GM23338 (cell line): ENCODE measurements at regions not wholly inside any gene's neighbourhood (a gene's known extent, or its start where the extent isn't known, plus 50 kb on each side); places are given as distances from the start of the nearest gene placed in this dataset.

Experiments used
- ATAC-seq: fragments of 200-7000 bp; cut with Tn5 transposase; 3 replicates; pipeline ENCODE4 v1.9.1; 2020
- DNase-seq: peaks from one replicate; pipeline ENCODE4 v3.0.0-alpha.2; 2015; ENCODE audit warnings: low spot score
- H2AFZ ChIP-seq: fragments of 200-600 bp; sonication (generic); 2 replicates; pipeline ENCODE4 v1.8.0; 2016; ENCODE audit warnings: antibody characterized with exemption, mild to moderate bottlenecking, moderate library complexity
- H3F3A ChIP-seq: fragments of 200-600 bp; sonication (generic); replicated peaks from 2 replicates; pipeline ENCODE4 v1.8.0; 2017; ENCODE audit warnings: antibody characterized with exemption, mixed run types, low read depth
- H3K27ac ChIP-seq: fragments of 200-600 bp; sonication (generic); 2 replicates; pipeline ENCODE4 v1.6.1; 2016; ENCODE audit warnings: low read depth
- H3K27me3 ChIP-seq: fragments of 200-600 bp; sonication (generic); 2 replicates; pipeline ENCODE4 v1.8.0; 2016; ENCODE audit warnings: mild to moderate bottlenecking, mixed run types, moderate library complexity; ENCODE audit not compliant: insufficient read depth
- H3K36me3 ChIP-seq: fragments of 200-600 bp; sonication (generic); 2 replicates; pipeline ENCODE4 v1.8.0; 2016; ENCODE audit warnings: mild to moderate bottlenecking; ENCODE audit not compliant: insufficient read depth
- H3K4me1 ChIP-seq: fragments of 200-600 bp; sonication (generic); 2 replicates; pipeline ENCODE4 v1.8.0; 2016; ENCODE audit warnings: mild to moderate bottlenecking, moderate library complexity; ENCODE audit not compliant: insufficient read depth
- H3K4me2 ChIP-seq: fragments of 200-600 bp; sonication (generic); 2 replicates; pipeline ENCODE4 v1.7.1; 2017; ENCODE audit warnings: mixed run types
- H3K4me3 ChIP-seq: fragments of 200-600 bp; sonication (generic); 2 replicates; pipeline ENCODE4 v1.6.1; 2016; ENCODE audit warnings: mixed run types
- H3K79me2 ChIP-seq: fragments of 200-600 bp; sonication (generic); replicated peaks from 2 replicates; pipeline ENCODE4 v1.8.0; 2017; ENCODE audit warnings: mild to moderate bottlenecking; ENCODE audit not compliant: insufficient read depth
- H3K9me2 ChIP-seq: fragments of 200-600 bp; sonication (generic); 2 replicates; pipeline ENCODE4 v1.8.0; 2017; ENCODE audit not compliant: insufficient read depth
- H4K20me1 ChIP-seq: fragments of 200-600 bp; sonication (generic); replicated peaks from 2 replicates; pipeline ENCODE4 v1.8.0; 2017; ENCODE audit warnings: mild to moderate bottlenecking; ENCODE audit not compliant: insufficient read depth
- H3K27ac Mint-ChIP-seq: 2 replicates; pipeline ENCODE4 v1.8.0; 2020; ENCODE audit warnings: inconsistent platforms, mild to moderate bottlenecking, moderate library complexity, mixed read lengths
- H3K27me3 Mint-ChIP-seq: 3 replicates; pipeline ENCODE4 v1.8.0; 2022; ENCODE audit warnings: low read depth, mild to moderate bottlenecking, moderate library complexity, mixed read lengths, inconsistent platforms; ENCODE audit not compliant: insufficient read depth, poor library complexity
- H3K36me3 Mint-ChIP-seq: 3 replicates; pipeline ENCODE4 v1.8.0; 2021; ENCODE audit warnings: low read depth, mild to moderate bottlenecking, inconsistent platforms, moderate library complexity, mixed read lengths
- H3K4me1 Mint-ChIP-seq: 3 replicates; pipeline ENCODE4 v1.8.0; 2020; ENCODE audit warnings: mild to moderate bottlenecking, inconsistent platforms, mixed read lengths
- H3K4me3 Mint-ChIP-seq: 3 replicates; pipeline ENCODE4 v1.8.0; 2021; ENCODE audit warnings: moderate library complexity, mild to moderate bottlenecking, inconsistent platforms, mixed read lengths
- H3K9me3 Mint-ChIP-seq: 3 replicates; pipeline ENCODE4 v1.8.0; 2020; ENCODE audit warnings: moderate library complexity, mild to moderate bottlenecking, inconsistent platforms, mixed read lengths
- NANOG ChIP-seq: IDR thresholded peaks from 2 replicates; pipeline ENCODE4 v1.6.1; 2016; ENCODE audit warnings: antibody characterized with exemption, borderline replicate concordance
- TF ChIP-seq, protein P1 (sequence below): IDR thresholded peaks from 2 replicates; pipeline ENCODE4 v1.6.1; 2016; ENCODE audit warnings: antibody characterized with exemption
- TF ChIP-seq, protein P2 (sequence below): fragments of 250-450 bp; sonication (Bioruptor Pico); IDR thresholded peaks from 2 replicates; pipeline ENCODE4 v1.5.0; 2020; ENCODE audit warnings: mild to moderate bottlenecking, moderate library complexity

DNA sequence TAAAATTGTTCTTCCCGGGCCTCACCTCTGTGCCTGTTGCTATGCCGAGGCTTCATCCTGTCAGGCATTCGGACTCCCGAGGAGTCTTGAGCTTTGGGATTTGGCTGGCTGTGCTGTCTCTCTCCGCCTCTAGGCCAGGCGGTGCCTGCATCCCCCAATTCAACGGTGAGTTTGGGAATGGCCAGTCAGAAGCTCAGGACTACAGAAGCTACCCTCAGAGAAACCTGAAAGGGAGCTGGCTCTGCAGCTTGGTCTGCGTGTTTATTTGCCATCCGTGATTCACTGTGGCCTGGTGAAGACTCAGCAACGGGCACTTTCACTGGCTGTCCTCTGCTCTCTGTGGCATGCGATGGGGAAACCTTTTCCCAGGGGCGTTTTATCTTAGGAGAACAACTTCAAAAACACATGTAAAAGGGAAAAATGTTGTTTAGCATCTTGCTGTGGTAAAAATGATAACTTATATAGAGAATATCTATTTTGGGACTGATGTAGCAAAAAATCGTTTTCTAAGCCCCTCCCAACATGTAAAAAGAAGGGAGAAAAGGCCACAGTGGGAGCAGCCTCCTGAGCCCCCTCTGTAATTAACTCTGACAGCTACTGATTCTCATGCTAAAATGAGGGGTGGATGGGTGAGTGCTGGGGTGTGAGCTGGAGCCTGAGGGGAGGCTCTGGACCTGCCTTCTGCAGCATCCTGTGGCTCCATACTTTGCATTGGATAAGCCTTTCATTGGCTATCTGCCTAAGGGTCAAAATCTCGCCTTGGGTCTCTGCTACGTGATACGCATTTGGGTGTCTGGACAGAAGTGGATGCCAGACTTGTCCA is 103.4 kb upstream of the KLHL25 start:
- H3K27ac Mint-ChIP-seq, result peak overlapping the region; percentile 18; the same call in 1 of the 2 replicates
- peaks cover 11% of the 10 kb centered on the region for H3K9me3 Mint-ChIP-seq
- peaks cover 10% of the 10 kb centered on the region for H3K36me3 Mint-ChIP-seq
- H3K4me3 ChIP-seq, result peak overlapping the region; percentile 15; the same call in 1 of the 2 replicates
- H3K36me3 ChIP-seq, result no peaks in the 10 kb centered on the region
- peaks cover 35% of the 10 kb centered on the region for H3K4me1 ChIP-seq
- no peaks in the 10 kb centered on the region for H3K27me3 ChIP-seq
- H2AFZ ChIP-seq, result peak overlapping the region; percentile 48; the same call in 1 of the 2 replicates
- H3K27ac ChIP-seq, result no peak overlapping the region
- H4K20me1 ChIP-seq, result no peaks in the 10 kb centered on the region
- H3K9me2 ChIP-seq, result peaks cover 5% of the 10 kb centered on the region; the same call in 1 of the 2 replicates
- peak; percentile 73 for DNase-seq
- peak; percentile 97 for ATAC-seq
- peak; percentile 77 for TF ChIP-seq NANOG
- TF ChIP-seq, protein P1, sequence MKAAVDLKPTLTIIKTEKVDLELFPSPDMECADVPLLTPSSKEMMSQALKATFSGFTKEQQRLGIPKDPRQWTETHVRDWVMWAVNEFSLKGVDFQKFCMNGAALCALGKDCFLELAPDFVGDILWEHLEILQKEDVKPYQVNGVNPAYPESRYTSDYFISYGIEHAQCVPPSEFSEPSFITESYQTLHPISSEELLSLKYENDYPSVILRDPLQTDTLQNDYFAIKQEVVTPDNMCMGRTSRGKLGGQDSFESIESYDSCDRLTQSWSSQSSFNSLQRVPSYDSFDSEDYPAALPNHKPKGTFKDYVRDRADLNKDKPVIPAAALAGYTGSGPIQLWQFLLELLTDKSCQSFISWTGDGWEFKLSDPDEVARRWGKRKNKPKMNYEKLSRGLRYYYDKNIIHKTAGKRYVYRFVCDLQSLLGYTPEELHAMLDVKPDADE, result no peak
- TF ChIP-seq, protein P2, sequence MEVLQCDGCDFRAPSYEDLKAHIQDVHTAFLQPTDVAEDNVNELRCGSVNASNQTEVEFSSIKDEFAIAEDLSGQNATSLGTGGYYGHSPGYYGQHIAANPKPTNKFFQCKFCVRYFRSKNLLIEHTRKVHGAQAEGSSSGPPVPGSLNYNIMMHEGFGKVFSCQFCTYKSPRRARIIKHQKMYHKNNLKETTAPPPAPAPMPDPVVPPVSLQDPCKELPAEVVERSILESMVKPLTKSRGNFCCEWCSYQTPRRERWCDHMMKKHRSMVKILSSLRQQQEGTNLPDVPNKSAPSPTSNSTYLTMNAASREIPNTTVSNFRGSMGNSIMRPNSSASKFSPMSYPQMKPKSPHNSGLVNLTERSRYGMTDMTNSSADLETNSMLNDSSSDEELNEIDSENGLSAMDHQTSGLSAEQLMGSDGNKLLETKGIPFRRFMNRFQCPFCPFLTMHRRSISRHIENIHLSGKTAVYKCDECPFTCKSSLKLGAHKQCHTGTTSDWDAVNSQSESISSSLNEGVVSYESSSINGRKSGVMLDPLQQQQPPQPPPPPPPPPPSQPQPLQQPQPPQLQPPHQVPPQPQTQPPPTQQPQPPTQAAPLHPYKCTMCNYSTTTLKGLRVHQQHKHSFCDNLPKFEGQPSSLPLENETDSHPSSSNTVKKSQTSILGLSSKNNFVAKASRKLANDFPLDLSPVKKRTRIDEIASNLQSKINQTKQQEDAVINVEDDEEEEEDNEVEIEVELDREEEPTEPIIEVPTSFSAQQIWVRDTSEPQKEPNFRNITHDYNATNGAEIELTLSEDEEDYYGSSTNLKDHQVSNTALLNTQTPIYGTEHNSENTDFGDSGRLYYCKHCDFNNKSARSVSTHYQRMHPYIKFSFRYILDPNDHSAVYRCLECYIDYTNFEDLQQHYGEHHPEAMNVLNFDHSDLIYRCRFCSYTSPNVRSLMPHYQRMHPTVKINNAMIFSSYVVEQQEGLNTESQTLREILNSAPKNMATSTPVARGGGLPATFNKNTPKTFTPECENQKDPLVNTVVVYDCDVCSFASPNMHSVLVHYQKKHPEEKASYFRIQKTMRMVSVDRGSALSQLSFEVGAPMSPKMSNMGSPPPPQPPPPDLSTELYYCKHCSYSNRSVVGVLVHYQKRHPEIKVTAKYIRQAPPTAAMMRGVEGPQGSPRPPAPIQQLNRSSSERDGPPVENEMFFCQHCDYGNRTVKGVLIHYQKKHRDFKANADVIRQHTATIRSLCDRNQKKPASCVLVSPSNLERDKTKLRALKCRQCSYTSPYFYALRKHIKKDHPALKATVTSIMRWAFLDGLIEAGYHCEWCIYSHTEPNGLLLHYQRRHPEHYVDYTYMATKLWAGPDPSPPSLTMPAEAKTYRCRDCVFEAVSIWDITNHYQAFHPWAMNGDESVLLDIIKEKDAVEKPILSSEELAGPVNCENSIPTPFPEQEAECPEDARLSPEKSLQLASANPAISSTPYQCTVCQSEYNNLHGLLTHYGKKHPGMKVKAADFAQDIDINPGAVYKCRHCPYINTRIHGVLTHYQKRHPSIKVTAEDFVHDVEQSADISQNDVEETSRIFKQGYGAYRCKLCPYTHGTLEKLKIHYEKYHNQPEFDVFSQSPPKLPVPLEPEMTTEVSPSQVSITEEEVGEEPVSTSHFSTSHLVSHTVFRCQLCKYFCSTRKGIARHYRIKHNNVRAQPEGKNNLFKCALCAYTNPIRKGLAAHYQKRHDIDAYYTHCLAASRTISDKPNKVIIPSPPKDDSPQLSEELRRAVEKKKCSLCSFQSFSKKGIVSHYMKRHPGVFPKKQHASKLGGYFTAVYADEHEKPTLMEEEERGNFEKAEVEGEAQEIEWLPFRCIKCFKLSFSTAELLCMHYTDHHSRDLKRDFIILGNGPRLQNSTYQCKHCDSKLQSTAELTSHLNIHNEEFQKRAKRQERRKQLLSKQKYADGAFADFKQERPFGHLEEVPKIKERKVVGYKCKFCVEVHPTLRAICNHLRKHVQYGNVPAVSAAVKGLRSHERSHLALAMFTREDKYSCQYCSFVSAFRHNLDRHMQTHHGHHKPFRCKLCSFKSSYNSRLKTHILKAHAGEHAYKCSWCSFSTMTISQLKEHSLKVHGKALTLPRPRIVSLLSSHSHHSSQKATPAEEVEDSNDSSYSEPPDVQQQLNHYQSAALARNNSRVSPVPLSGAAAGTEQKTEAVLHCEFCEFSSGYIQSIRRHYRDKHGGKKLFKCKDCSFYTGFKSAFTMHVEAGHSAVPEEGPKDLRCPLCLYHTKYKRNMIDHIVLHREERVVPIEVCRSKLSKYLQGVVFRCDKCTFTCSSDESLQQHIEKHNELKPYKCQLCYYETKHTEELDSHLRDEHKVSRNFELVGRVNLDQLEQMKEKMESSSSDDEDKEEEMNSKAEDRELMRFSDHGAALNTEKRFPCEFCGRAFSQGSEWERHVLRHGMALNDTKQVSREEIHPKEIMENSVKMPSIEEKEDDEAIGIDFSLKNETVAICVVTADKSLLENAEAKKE (CRISPR knock-in tag), result peak; percentile 74
- H3K4me2 ChIP-seq, result peak overlapping the region; percentile 61
- H3K4me1 Mint-ChIP-seq, result peaks cover 42% of the 10 kb centered on the region
- peak overlapping the region; percentile 43 for H3K4me3 Mint-ChIP-seq
- no peaks in the 10 kb centered on the region for H3K79me2 ChIP-seq
- H3K27me3 Mint-ChIP-seq, result peaks cover 23% of the 10 kb centered on the region
- H3F3A ChIP-seq, result peaks cover 6% of the 10 kb centered on the region
